ENCODE measurements at regions not wholly inside any gene's neighbourhood (a gene's known extent, or its start where the extent isn't known, plus 50 kb on each side); places are given as distances from the start of the nearest gene placed in this dataset.

GRCh38 chr18:78416853-78417252 is 562.8 kb upstream of the SALL3 start:
- H3K4me3 ChIP-seq (ENCODE audit: low read depth, low read length) = no peak overlapping the region
- TF ChIP-seq CTCF (IDR thresholded peaks at IDR 0.05; ENCODE audit: low read depth, low read length) = no peak

- TF ChIP-seq CTCF (IDR thresholded peaks at IDR 0.05; ENCODE audit: low read depth, low read length) = no peak
- no peak overlapping the region for H3K4me3 ChIP-seq (ENCODE audit: low read depth, low read length)
These were observed 561.2 kb upstream of the SALL3 start for GRCh38 chr18:78418379-78418778.

GRCh38 chr18:78419171-78419570 is 560.4 kb upstream of the SALL3 start:
- no peak for TF ChIP-seq CTCF (IDR thresholded peaks at IDR 0.05; ENCODE audit: low read depth, low read length)
- H3K4me3 ChIP-seq (ENCODE audit: low read depth, low read length) = no peak overlapping the region

GRCh38 chr18:78420116-78420515 is 559.5 kb upstream of the SALL3 start:
- no peak overlapping the region for H3K4me3 ChIP-seq (ENCODE audit: low read depth, low read length)
- no peak for TF ChIP-seq CTCF (IDR thresholded peaks at IDR 0.05; ENCODE audit: low read depth, low read length)

GRCh38 chr18:78421392-78421791 is 558.2 kb upstream of the SALL3 start:
- no peak overlapping the region for H3K4me3 ChIP-seq (ENCODE audit: low read depth, low read length)
- TF ChIP-seq CTCF (IDR thresholded peaks at IDR 0.05; ENCODE audit: low read depth, low read length) = no peak

- TF ChIP-seq CTCF (IDR thresholded peaks at IDR 0.05; ENCODE audit: low read depth, low read length) = no peak
- no peak overlapping the region for H3K4me3 ChIP-seq (ENCODE audit: low read depth, low read length)
These were observed 557.3 kb upstream of the SALL3 start for GRCh38 chr18:78422336-78422735.

GRCh38 chr18:78423811-78424210 is 555.8 kb upstream of the SALL3 start:
- H3K4me3 ChIP-seq (ENCODE audit: low read depth, low read length) = no peak overlapping the region
- TF ChIP-seq CTCF (IDR thresholded peaks at IDR 0.05; ENCODE audit: low read depth, low read length) = no peak
